BE2C (cell line): ENCODE measurements at regions not wholly inside any gene's neighbourhood (a gene's known extent, or its start where the extent isn't known, plus 50 kb on each side); places are given as distances from the start of the nearest gene placed in this dataset.

Experiments used
- DNase-seq: peaks from one replicate; pipeline ENCODE4 v3.0.0-alpha.2; 2020
- H3K27me3 ChIP-seq: fragments of 250-450 bp; sonication (Bioruptor Pico); 2 replicates; pipeline ENCODE4 v1.5.1; 2020; ENCODE audit warnings: mild to moderate bottlenecking
- H3K36me3 ChIP-seq: fragments of 250-450 bp; sonication (Bioruptor Pico); 2 replicates; pipeline ENCODE4 v1.5.1; 2020; ENCODE audit warnings: mild to moderate bottlenecking
- H3K4me1 ChIP-seq: fragments of 250-450 bp; sonication (Bioruptor Pico); 2 replicates; pipeline ENCODE4 v1.5.1; 2020
- H3K4me3 ChIP-seq: 2 replicates; pipeline ENCODE4 v1.5.1; 2011; ENCODE audit warnings: low read depth, low read length
- H3K9me3 ChIP-seq: fragments of 250-450 bp; sonication (Bioruptor Pico); 2 replicates; pipeline ENCODE4 v1.5.1; 2020
- CTCF ChIP-seq: IDR thresholded peaks from 2 replicates; pipeline ENCODE4 v1.5.1; 2012; ENCODE audit warnings: mild to moderate bottlenecking, low read depth, low read length

- no peaks in the 10 kb centered on the region for H3K36me3 ChIP-seq
- no peaks in the 10 kb centered on the region for H3K27me3 ChIP-seq
- H3K4me1 ChIP-seq: no peaks in the 10 kb centered on the region
- no peak for TF ChIP-seq CTCF
- H3K9me3 ChIP-seq: no peaks in the 10 kb centered on the region
- DNase-seq: no peak
- no peak overlapping the region for H3K4me3 ChIP-seq
These were observed 105.6 kb upstream of the FHL2 start for GRCh38 chr2:105504459-105504858.

GRCh38 chr2:105502625-105503334 is 103.9 kb upstream of the FHL2 start:
- DNase-seq: no peak
- Histone ChIP-seq H3K9me3 (no peaks in the 10 kb centered on the region), H3K4me3 (no peak overlapping the region), H3K4me1 (no peaks in the 10 kb centered on the region), H3K36me3 (no peaks in the 10 kb centered on the region), H3K27me3 (no peaks in the 10 kb centered on the region)
- TF ChIP-seq CTCF: no peak

- no peaks in the 10 kb centered on the region for H3K27me3 ChIP-seq
- TF ChIP-seq CTCF: no peak
- no peaks in the 10 kb centered on the region for H3K4me1 ChIP-seq
- no peak for DNase-seq
- no peak overlapping the region for H3K4me3 ChIP-seq
- no peaks in the 10 kb centered on the region for H3K9me3 ChIP-seq
- no peaks in the 10 kb centered on the region for H3K36me3 ChIP-seq
These were observed 99.5 kb upstream of the FHL2 start for GRCh38 chr2:105498281-105498846.

- no peak for TF ChIP-seq CTCF
- no peak for DNase-seq
- no peaks in the 10 kb centered on the region for H3K27me3 ChIP-seq
- no peaks in the 10 kb centered on the region for H3K4me1 ChIP-seq
- H3K36me3 ChIP-seq: no peaks in the 10 kb centered on the region
- H3K9me3 ChIP-seq: no peaks in the 10 kb centered on the region
- no peak overlapping the region for H3K4me3 ChIP-seq
These were observed 98.2 kb upstream of the FHL2 start for GRCh38 chr2:105497094-105497493.

- TF ChIP-seq CTCF: no peak
- Histone ChIP-seq H3K4me3 (no peak overlapping the region), H3K4me1 (no peaks in the 10 kb centered on the region), H3K9me3 (no peaks in the 10 kb centered on the region), H3K27me3 (no peaks in the 10 kb centered on the region), H3K36me3 (no peaks in the 10 kb centered on the region)
- no peak for DNase-seq
These were observed 97.4 kb upstream of the FHL2 start for GRCh38 chr2:105496271-105496670.

GRCh38 chr2:105494683-105495425 is 96.0 kb upstream of the FHL2 start:
- no peak for TF ChIP-seq CTCF
- H3K4me1 ChIP-seq: no peaks in the 10 kb centered on the region
- no peak overlapping the region for H3K4me3 ChIP-seq
- no peak for DNase-seq
- no peaks in the 10 kb centered on the region for H3K27me3 ChIP-seq
- H3K9me3 ChIP-seq: no peaks in the 10 kb centered on the region
- H3K36me3 ChIP-seq: no peaks in the 10 kb centered on the region
